ENCODE measurements at regions not wholly inside any gene's neighbourhood (a gene's known extent, or its start where the extent isn't known, plus 50 kb on each side); places are given as distances from the start of the nearest gene placed in this dataset.

DNA sequence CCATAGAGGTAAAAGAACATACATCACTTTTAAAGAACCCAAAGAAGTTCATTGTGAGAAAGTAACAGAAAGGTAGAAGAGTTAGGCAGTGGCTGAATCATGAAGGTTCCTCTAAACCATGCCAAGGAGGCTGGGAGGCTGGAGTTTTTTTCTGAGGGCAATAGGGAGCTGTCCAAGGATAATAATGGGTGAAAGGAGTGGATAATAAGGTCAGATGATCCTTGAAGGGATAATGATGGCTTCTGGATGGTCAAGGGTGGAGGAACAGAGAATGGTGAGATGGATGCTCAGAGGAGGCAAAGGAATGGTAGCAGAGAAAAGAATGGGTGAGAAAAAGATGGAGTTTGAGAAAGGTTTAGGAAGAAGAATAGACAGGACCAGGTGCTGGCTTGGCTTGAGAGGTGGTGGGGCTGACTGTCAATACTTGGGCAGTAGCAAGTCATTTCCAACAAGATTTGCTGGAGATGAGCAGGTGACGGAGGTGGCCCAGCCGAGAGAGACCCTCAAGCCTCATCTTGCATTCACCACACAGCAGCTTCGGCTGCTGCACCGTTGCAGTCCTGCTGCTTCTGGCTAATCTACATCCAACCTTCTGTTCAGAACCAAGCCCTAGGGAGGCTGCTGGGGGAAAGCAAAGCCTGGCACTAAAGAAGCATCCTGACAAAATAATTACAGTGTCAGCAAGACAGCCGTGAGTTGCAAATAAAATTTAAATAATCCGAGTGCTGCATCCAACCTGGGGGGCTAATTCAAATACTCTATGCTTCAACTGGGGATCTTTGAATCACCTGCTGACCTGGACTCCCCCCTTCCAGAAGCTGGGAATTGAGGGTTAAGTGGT, 131.2 kb upstream of the KCNG1 start:
- TF ChIP-seq, protein P1, sequence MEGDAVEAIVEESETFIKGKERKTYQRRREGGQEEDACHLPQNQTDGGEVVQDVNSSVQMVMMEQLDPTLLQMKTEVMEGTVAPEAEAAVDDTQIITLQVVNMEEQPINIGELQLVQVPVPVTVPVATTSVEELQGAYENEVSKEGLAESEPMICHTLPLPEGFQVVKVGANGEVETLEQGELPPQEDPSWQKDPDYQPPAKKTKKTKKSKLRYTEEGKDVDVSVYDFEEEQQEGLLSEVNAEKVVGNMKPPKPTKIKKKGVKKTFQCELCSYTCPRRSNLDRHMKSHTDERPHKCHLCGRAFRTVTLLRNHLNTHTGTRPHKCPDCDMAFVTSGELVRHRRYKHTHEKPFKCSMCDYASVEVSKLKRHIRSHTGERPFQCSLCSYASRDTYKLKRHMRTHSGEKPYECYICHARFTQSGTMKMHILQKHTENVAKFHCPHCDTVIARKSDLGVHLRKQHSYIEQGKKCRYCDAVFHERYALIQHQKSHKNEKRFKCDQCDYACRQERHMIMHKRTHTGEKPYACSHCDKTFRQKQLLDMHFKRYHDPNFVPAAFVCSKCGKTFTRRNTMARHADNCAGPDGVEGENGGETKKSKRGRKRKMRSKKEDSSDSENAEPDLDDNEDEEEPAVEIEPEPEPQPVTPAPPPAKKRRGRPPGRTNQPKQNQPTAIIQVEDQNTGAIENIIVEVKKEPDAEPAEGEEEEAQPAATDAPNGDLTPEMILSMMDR (IDR thresholded peaks at IDR 0.05; ENCODE audit: insufficient read depth, low read length, poor library complexity, severe bottlenecking), result no peak
- no peak for TF ChIP-seq EZH2phosphoT487 (conservative IDR thresholded peaks at IDR 0.05; ENCODE audit: low read length)

All from SU-DHL-6 (cell line).